Adrenal gland (tissue), 9 donors: ENCODE measurements at regions not wholly inside any gene's neighbourhood (a gene's known extent, or its start where the extent isn't known, plus 50 kb on each side); places are given as distances from the start of the nearest gene placed in this dataset.

Experiments used
- DNase-seq, 7 donors: peaks; one replicate each; pipeline ENCODE4 v3.0.0-alpha.2; 2019 to 2020
- H3K27ac ChIP-seq, 5 donors: fragments of 200-600 bp; sonication (generic) in 4 of 5; 1 replicate in 3 of 5; 2 replicates in 2 of 5; pipeline versions ENCODE4 v1.5.1 to v1.8.0; 2016 to 2020; ENCODE audit warnings: mild to moderate bottlenecking in 1 of 5
- H3K27me3 ChIP-seq: fragments of 200-600 bp; 2 replicates; pipeline ENCODE4 v1.8.0; 2021
- H3K36me3 ChIP-seq, 2 donors: fragments of 200-600 bp; replicated peaks in 1 of 2; 1 replicate in 1 of 2; 2 replicates in 1 of 2; pipeline versions ENCODE4 v1.5.1 to v1.8.0; 2018 to 2022
- H3K4me1 ChIP-seq, 2 donors: fragments of 200-600 bp; replicated peaks in 1 of 2; 1 replicate in 1 of 2; 2 replicates in 1 of 2; pipeline versions ENCODE4 v1.5.1 to v1.8.0; 2018 to 2021
- H3K4me3 ChIP-seq, 4 donors: fragments of 200-600 bp; sonication (generic) in 3 of 4; one replicate each; pipeline ENCODE4 v1.5.1; 2016 to 2018
- H3K9me3 ChIP-seq, 3 donors: fragments of 200-600 bp; sonication (generic) in 1 of 3; replicated peaks in 1 of 3; 1 replicate in 2 of 3; 2 replicates in 1 of 3; pipeline versions ENCODE4 v1.5.1 to v1.8.0; 2016 to 2021
- POLR2A ChIP-seq, 2 donors: fragments of 450-650 bp; IDR thresholded peaks; one replicate each; pipeline ENCODE4 v1.6.1; 2017; ENCODE audit warnings: antibody characterized with exemption in 2 of 2, mild to moderate bottlenecking in 2 of 2, moderate library complexity in 1 of 2
- WGBS, 4 donors: extraction: QIAGEN DNeasy Blood & Tissue Kit in 2 of 4; methylation state at CpG; one replicate each; pipeline versions ENCODE4 v1.1.5 to v1.1.7; 2013 to 2017; 5-methylcytosine and 5-hydroxymethylcytosine counted together
- intact Hi-C, 2 donors: fragments of 100-400 bp; cut with DNase I; formaldehyde crosslinking; loops; one replicate each; pipeline versions ENCODE4 v1.14.1 to v1.15.0; 2022 to 2023
- TF ChIP-seq, protein P1 (sequence below), 6 experiments: fragments of 450-650 bp in 4 of 6; fragments of 200-600 bp in 2 of 6; sonication (generic) in 1 of 6; IDR thresholded peaks; 1 replicate in 5 of 6; 2 replicates in 1 of 6; pipeline versions ENCODE4 v1.5.1 to v1.8.0; 2016 to 2021; ENCODE audit warnings: antibody characterized with exemption in 6 of 6, mild to moderate bottlenecking in 2 of 6, moderate library complexity in 1 of 6
- donor health status: healthy with polysubstance abuse.
- donor health status: Bipolar disorder and iron deficiency.
- donor health status: DM: yes; HTN: yes; CAD: no.
- donor health status: DM: no; HTN: no; CAD: no.
- donor health status: DM: no; HTN: no; CAD: no.

DNA sequence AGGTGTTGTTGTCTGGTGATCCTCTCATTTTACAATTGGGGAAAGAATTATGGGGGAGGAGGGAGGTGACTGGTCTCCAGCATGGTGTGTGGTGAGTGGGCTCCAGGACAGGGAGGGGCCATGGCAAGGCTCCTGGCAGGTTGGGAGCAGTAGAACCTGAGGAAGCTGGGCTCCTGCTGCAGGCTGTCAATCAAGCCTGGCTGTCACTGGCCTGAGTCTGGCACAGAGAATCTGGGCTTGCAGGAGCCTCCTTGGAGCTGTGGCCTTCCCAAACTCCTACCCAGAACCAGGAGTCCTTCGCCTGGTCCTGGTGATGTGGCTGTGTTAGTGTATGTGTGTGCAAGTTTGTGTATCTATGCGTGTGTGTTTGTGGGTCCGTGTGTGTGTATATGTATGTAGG, 131.9 kb upstream of the CSF3R start:
- Histone ChIP-seq H3K27ac (no peak overlapping the region), H3K4me3 (no peak overlapping the region), H3K27me3 (no peaks in the 10 kb centered on the region), H3K36me3 (no peaks in the 10 kb centered on the region), H3K4me1 (no peaks in the 10 kb centered on the region), H3K9me3 (no peaks in the 10 kb centered on the region)
- no peak for TF ChIP-seq POLR2A (IDR thresholded peaks at IDR 0.05)
- TF ChIP-seq, protein P1, sequence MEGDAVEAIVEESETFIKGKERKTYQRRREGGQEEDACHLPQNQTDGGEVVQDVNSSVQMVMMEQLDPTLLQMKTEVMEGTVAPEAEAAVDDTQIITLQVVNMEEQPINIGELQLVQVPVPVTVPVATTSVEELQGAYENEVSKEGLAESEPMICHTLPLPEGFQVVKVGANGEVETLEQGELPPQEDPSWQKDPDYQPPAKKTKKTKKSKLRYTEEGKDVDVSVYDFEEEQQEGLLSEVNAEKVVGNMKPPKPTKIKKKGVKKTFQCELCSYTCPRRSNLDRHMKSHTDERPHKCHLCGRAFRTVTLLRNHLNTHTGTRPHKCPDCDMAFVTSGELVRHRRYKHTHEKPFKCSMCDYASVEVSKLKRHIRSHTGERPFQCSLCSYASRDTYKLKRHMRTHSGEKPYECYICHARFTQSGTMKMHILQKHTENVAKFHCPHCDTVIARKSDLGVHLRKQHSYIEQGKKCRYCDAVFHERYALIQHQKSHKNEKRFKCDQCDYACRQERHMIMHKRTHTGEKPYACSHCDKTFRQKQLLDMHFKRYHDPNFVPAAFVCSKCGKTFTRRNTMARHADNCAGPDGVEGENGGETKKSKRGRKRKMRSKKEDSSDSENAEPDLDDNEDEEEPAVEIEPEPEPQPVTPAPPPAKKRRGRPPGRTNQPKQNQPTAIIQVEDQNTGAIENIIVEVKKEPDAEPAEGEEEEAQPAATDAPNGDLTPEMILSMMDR (IDR thresholded peaks at IDR 0.05) = no peak
- DNase-seq = no peak
- 73 to 88% (median 74%) methylated on average over 2 to 3 of the region's 3 CpGs for WGBS, 4 donors
- intact Hi-C loops = no loop called here

DNA sequence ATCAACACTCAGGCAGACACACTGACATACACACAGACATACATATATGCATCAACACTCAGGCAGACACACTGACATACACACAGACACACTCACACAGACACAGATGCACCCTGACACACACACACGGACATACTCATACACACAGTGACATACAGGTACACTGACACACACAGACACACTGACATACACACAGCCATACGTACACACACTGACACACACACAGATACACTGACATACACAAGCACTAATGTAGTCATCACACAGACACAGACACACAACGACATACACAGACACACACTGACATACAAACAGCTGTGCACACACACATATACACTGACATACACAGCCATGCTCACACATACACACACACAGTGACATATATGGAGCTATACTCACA, 131.0 kb upstream of the CSF3R start:
- Histone ChIP-seq H3K4me3 (no peak overlapping the region), H3K4me1 (no peaks in the 10 kb centered on the region), H3K36me3 (no peaks in the 10 kb centered on the region), H3K9me3 (no peaks in the 10 kb centered on the region), H3K27ac (no peak overlapping the region), H3K27me3 (no peaks in the 10 kb centered on the region)
- intact Hi-C loops = no loop called here
- TF ChIP-seq POLR2A (IDR thresholded peaks at IDR 0.05) = no peak
- TF ChIP-seq, protein P1 (IDR thresholded peaks at IDR 0.05) = no peak
- WGBS, 4 donors = 67 to 86% (median 73%) methylated on average over 3 of the region's 3 CpGs
- DNase-seq = no peak

DNA sequence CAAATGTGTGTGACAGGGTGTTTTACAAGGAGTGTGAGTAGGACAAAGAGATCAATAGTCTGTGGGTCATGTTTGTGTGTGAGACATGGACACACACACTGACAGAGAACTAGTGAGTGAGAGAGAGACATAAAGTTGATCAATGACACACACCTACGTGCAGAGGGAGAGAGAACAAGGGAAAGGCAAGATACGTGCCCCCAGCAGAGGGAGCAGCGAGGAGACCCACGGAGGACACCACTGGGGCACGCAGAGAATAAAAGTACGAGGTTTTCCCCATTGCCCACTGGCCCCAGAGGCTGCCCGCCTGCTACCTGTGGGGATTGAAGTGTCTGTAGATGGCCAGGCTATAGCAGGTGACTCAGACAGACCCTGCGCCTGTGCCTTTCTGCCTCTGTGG, 130.2 kb upstream of the CSF3R start:
- no peak for DNase-seq
- Histone ChIP-seq H3K9me3 (no peaks in the 10 kb centered on the region), H3K27ac (no peak overlapping the region), H3K27me3 (no peaks in the 10 kb centered on the region), H3K4me3 (no peak overlapping the region), H3K4me1 (no peaks in the 10 kb centered on the region), H3K36me3 (no peaks in the 10 kb centered on the region)
- 37 to 45% (median 43%) methylated on average over 8 of the region's 8 CpGs for WGBS, 4 donors
- intact Hi-C loops = no loop called here
- TF ChIP-seq, protein P1 (IDR thresholded peaks at IDR 0.05) = no peak
- TF ChIP-seq POLR2A (IDR thresholded peaks at IDR 0.05) = no peak

DNA sequence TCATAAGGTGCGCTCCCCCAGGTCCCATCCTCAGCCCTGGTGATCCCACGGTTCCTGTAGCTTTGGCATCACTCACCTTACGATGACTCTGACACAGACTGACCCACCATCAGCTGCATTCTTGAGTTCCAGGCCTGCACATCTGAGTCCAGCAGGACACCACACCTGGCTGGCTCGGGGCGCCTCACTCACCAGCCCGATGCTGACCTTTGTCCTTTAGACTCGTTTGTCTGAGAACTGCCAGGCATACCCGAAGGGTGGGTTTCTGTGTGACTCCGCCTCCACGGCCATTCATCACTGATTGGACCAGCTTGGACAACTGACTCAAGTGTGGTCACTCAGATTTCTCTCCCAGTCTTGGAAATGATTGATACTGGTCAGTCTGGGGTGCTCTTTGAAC, 129.4 kb upstream of the CSF3R start:
- Histone ChIP-seq H3K36me3 (no peaks in the 10 kb centered on the region), H3K4me3 (no peak overlapping the region), H3K9me3 (no peaks in the 10 kb centered on the region), H3K4me1 (no peaks in the 10 kb centered on the region), H3K27me3 (no peaks in the 10 kb centered on the region), H3K27ac (no peak overlapping the region)
- WGBS, 4 donors = 46 to 58% (median 55%) methylated on average over 10 of the region's 10 CpGs
- intact Hi-C loops = no loop called here
- TF ChIP-seq, protein P1 (IDR thresholded peaks at IDR 0.05) = no peak
- no peak for TF ChIP-seq POLR2A (IDR thresholded peaks at IDR 0.05)
- DNase-seq = no peak
